ENCODE measurements at regions not wholly inside any gene's neighbourhood (a gene's known extent, or its start where the extent isn't known, plus 50 kb on each side); places are given as distances from the start of the nearest gene placed in this dataset.

GRCh38 chr2:83842421-83842820, 616.7 kb downstream of the SUCLG1 start:
- TF ChIP-seq GATA3 (IDR thresholded peaks at IDR 0.05; ENCODE audit: low read depth, low read length) (no peak), GATA2 (IDR thresholded peaks at IDR 0.05; ENCODE audit: low read depth, low read length) (no peak)

Measured in SH-SY5Y (cell line).